NB4 (cell line): ENCODE measurements at regions not wholly inside any gene's neighbourhood (a gene's known extent, or its start where the extent isn't known, plus 50 kb on each side); places are given as distances from the start of the nearest gene placed in this dataset.

ENCODE experiments used
- DNase-seq: peaks from one replicate; pipeline ENCODE4 v3.0.0; 2010; ENCODE audit warnings: low read depth
- H3K4me3 ChIP-seq: one replicate; pipeline ENCODE4 v1.5.1; 2011; ENCODE audit warnings: mild to moderate bottlenecking, low read depth, low read length, moderate library complexity
- CTCF ChIP-seq: IDR thresholded peaks from one replicate; pipeline ENCODE4 v1.5.1; 2012; ENCODE audit warnings: low read depth, low read length
- MAX ChIP-seq: IDR thresholded peaks from 2 replicates; pipeline ENCODE4 v1.6.1; 2011; ENCODE audit warnings: low read depth, low read length
- MYC ChIP-seq: IDR thresholded peaks from 2 replicates; pipeline ENCODE4 v1.6.1; 2011; ENCODE audit warnings: low read depth, low read length
- POLR2A ChIP-seq: IDR thresholded peaks from 2 replicates; pipeline ENCODE4 v1.6.1; 2011; ENCODE audit warnings: mild to moderate bottlenecking; ENCODE audit not compliant: insufficient read length; ENCODE audit errors: extremely low read depth

- DNase-seq: no peak
- no peak for TF ChIP-seq CTCF
- TF ChIP-seq POLR2A: no peak
- H3K4me3 ChIP-seq: no peak overlapping the region
Observed at GRCh38 chr13:89822467-89822866, 1525.0 kb upstream of the MIR17HG start.

GRCh38 chr13:89827552-89827951 is 1519.9 kb upstream of the MIR17HG start:
- H3K4me3 ChIP-seq: no peak overlapping the region
- DNase-seq: no peak
- TF ChIP-seq MAX (no peak), CTCF (no peak), POLR2A (no peak), MYC (no peak)

GRCh38 chr13:89828506-89828905 is 1519.0 kb upstream of the MIR17HG start:
- TF ChIP-seq CTCF (no peak), MAX (no peak)
- H3K4me3 ChIP-seq: no peak overlapping the region
- DNase-seq: no peak

- no peak for TF ChIP-seq CTCF
- no peak for TF ChIP-seq MAX
- no peak for TF ChIP-seq POLR2A
- no peak for TF ChIP-seq MYC
- DNase-seq: no peak
- no peak overlapping the region for H3K4me3 ChIP-seq
Observed at GRCh38 chr13:89831157-89831556, 1516.3 kb upstream of the MIR17HG start.

- no peak for TF ChIP-seq MAX
- TF ChIP-seq MYC: no peak
- no peak for TF ChIP-seq POLR2A
- no peak for TF ChIP-seq CTCF
- DNase-seq: no peak
- no peak overlapping the region for H3K4me3 ChIP-seq
Observed at GRCh38 chr13:89832827-89833226, 1514.7 kb upstream of the MIR17HG start.

- no peak for DNase-seq
- no peak overlapping the region for H3K4me3 ChIP-seq
- TF ChIP-seq MAX (no peak), POLR2A (no peak), CTCF (no peak), MYC (no peak)
Observed at GRCh38 chr13:89843621-89844020, 1503.9 kb upstream of the MIR17HG start.
